Panc1 (cell line): ENCODE measurements at regions not wholly inside any gene's neighbourhood (a gene's known extent, or its start where the extent isn't known, plus 50 kb on each side); places are given as distances from the start of the nearest gene placed in this dataset.

Experiments
- ATAC-seq: fragments of 200-7000 bp; cut with Tn5 transposase; 2 replicates; pipeline ENCODE4 v1.9.1; 2020; ENCODE audit warnings: mild to moderate bottlenecking, moderate library complexity
- BruUV-seq: library from RNA; stranded (reverse); fragments of 400-500 nt; replicated peaks from 2 replicates; lab custom pipeline; 2021; lab: Mats Ljungman, UMichigan
- CTCF ChIA-PET: fragments of 300-600 bp; sonication (Branson Sonifier 250); formaldehyde crosslinking; loops from one replicate; lab custom pipeline; 2022; ENCODE audit warnings: antibody characterized with exemption; lab: Charles Lee
- POLR2A ChIA-PET: fragments of 300-600 bp; sonication (Branson Sonifier 250); formaldehyde crosslinking; loops from one replicate; lab custom pipeline; 2022; ENCODE audit warnings: antibody characterized with exemption; lab: Charles Lee
- DNase-seq: peaks from one replicate; pipeline ENCODE4 v3.0.0-alpha.2; 2010; ENCODE audit warnings: low read depth, low spot score
- H3K27ac ChIP-seq: 2 replicates; pipeline ENCODE4 v1.5.1; 2011; ENCODE audit warnings: mild to moderate bottlenecking, low read length, inconsistent platforms
- H3K27me3 ChIP-seq: fragments of 200-500 bp; sonication (Bioruptor generic); 2 replicates; pipeline ENCODE4 v1.6.0; 2014; ENCODE audit warnings: low read length, inconsistent platforms; ENCODE audit not compliant: control insufficient read depth, insufficient read depth
- H3K36me3 ChIP-seq: fragments of 200-500 bp; sonication (Bioruptor generic); 2 replicates; pipeline ENCODE4 v1.5.1; 2014; ENCODE audit warnings: inconsistent platforms, mild to moderate bottlenecking, low read length, moderate library complexity; ENCODE audit not compliant: control insufficient read depth, insufficient read depth
- H3K4me1 ChIP-seq: 2 replicates; pipeline ENCODE4 v1.5.1; 2011; ENCODE audit warnings: inconsistent platforms, mild to moderate bottlenecking, low read length, moderate library complexity; ENCODE audit not compliant: control insufficient read depth, insufficient read depth
- H3K4me3 ChIP-seq, 2 experiments: 2 replicates each; pipeline ENCODE4 v1.5.1; 2011 to 2012; ENCODE audit warnings: low read depth in 2 of 2, low read length in 2 of 2, mild to moderate bottlenecking in 2 of 2, inconsistent platforms in 1 of 2, moderate library complexity in 1 of 2
- H3K9me3 ChIP-seq: fragments of 200-500 bp; sonication (Bioruptor generic); 2 replicates; pipeline ENCODE4 v1.5.1; 2014; ENCODE audit warnings: low read depth, mild to moderate bottlenecking, inconsistent platforms, low read length, moderate library complexity; ENCODE audit not compliant: control insufficient read depth, insufficient read depth
- CTCF ChIP-seq: fragments of 450-650 bp; IDR thresholded peaks from 2 replicates; pipeline ENCODE4 v1.5.1; 2017; ENCODE audit warnings: mild to moderate bottlenecking
- POLR2AphosphoS5 ChIP-seq: IDR thresholded peaks from 2 replicates; pipeline ENCODE4 v1.6.1; 2012; ENCODE audit warnings: mild to moderate bottlenecking, low read depth, low read length, moderate library complexity
- SIN3A ChIP-seq: IDR thresholded peaks from 2 replicates; pipeline ENCODE4 v1.6.1; 2012; ENCODE audit warnings: low read depth, mild to moderate bottlenecking, low read length, moderate library complexity, borderline replicate concordance; ENCODE audit not compliant: insufficient read depth
- TCF7L2 ChIP-seq: IDR thresholded peaks from 2 replicates; pipeline ENCODE4 v1.6.1; 2011; ENCODE audit warnings: mild to moderate bottlenecking, low read depth, low read length, inconsistent platforms
- in situ Hi-C: cut with HindIII; loops from 2 replicates; pipeline ENCODE4 v1.10.0; 2016; ENCODE audit warnings: low sequenced_read_pairs, low pct_unique_long_range_greater_than_20kb
- intact Hi-C: fragments of 100-400 bp; cut with micrococcal nuclease; formaldehyde crosslinking; loops from one replicate; pipeline ENCODE4 v1.10.0; 2022; ENCODE audit not compliant: unreplicated experiment
- TF ChIP-seq, protein P1 (sequence below), 2 experiments: IDR thresholded peaks; 2 replicates each; pipeline ENCODE4 v1.6.1; 2011 to 2012; ENCODE audit warnings: low read depth in 2 of 2, control low read depth in 1 of 2, low read length in 1 of 2, mild to moderate bottlenecking in 1 of 2, moderate library complexity in 1 of 2; ENCODE audit not compliant: insufficient read depth in 1 of 2

DNA sequence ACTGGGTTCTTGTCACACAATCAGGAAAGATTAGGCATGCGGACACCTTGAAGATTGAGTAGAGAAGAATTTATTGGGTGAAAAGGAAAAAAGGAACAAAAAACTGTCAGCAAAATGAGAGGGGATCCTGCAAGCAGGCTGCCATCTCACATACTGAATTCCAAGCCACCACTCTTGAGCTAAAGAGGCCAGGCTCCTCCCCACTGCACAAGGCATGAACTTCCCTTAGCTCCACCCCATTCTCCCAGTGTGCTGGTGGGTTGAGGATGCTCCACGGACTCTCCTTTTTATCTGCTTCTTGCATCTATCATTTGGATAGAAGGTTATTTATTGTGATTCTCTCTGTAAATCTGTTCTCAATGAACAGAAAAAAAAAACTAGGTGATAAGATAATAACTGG lies 79.6 kb downstream of the ANKRD7 start:
- BruUV-seq, result no TSS peak
- Histone ChIP-seq H3K4me1 (no peaks in the 10 kb centered on the region), H3K27me3 (no peaks in the 10 kb centered on the region), H3K9me3 (no peaks in the 10 kb centered on the region), H3K27ac (no peak overlapping the region), H3K4me3 (no peak overlapping the region), H3K36me3 (no peaks in the 10 kb centered on the region)
- intact Hi-C loops, result no loop called here
- DNase-seq, result no peak
- ChIA-PET CTCF (no interaction called here), POLR2A (no interaction called here)
- in situ Hi-C loops, result no loop called here
- no peak for ATAC-seq
- TF ChIP-seq SIN3A, result no peak
- TF ChIP-seq CTCF, result no peak
- TF ChIP-seq, protein P1, sequence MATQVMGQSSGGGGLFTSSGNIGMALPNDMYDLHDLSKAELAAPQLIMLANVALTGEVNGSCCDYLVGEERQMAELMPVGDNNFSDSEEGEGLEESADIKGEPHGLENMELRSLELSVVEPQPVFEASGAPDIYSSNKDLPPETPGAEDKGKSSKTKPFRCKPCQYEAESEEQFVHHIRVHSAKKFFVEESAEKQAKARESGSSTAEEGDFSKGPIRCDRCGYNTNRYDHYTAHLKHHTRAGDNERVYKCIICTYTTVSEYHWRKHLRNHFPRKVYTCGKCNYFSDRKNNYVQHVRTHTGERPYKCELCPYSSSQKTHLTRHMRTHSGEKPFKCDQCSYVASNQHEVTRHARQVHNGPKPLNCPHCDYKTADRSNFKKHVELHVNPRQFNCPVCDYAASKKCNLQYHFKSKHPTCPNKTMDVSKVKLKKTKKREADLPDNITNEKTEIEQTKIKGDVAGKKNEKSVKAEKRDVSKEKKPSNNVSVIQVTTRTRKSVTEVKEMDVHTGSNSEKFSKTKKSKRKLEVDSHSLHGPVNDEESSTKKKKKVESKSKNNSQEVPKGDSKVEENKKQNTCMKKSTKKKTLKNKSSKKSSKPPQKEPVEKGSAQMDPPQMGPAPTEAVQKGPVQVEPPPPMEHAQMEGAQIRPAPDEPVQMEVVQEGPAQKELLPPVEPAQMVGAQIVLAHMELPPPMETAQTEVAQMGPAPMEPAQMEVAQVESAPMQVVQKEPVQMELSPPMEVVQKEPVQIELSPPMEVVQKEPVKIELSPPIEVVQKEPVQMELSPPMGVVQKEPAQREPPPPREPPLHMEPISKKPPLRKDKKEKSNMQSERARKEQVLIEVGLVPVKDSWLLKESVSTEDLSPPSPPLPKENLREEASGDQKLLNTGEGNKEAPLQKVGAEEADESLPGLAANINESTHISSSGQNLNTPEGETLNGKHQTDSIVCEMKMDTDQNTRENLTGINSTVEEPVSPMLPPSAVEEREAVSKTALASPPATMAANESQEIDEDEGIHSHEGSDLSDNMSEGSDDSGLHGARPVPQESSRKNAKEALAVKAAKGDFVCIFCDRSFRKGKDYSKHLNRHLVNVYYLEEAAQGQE (IDR thresholded peaks at IDR 0.05; ENCODE audit: insufficient read depth in 1 of 2, low read depth in 2 of 2, low read length in 1 of 2), result no peak
- no peak for TF ChIP-seq TCF7L2
- no peak for TF ChIP-seq POLR2AphosphoS5

DNA sequence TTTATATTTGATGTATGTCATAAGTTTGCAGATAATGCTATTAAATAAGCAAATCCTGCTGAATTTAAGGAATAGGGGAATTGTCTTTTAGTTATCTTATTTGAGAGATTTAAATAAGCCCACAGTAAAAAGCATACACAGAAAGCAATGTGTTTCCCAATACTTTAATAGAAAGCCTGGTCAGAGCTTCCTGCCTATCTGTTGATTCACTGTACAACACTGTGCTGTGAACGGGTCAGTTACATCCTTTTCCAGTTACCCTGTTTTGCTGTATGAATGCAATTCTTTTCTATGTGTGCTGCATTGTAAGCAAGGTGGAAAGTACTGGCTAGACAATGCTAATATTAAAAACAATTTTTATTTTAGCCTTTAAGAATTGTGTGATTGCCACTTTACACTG lies 81.2 kb downstream of the ANKRD7 start:
- ChIA-PET CTCF (no interaction called here), POLR2A (no interaction called here)
- in situ Hi-C loops, result no loop called here
- ATAC-seq (no peak), DNase-seq (no peak)
- TF ChIP-seq TCF7L2 (no peak), SIN3A (no peak), CTCF (no peak), POLR2AphosphoS5 (no peak)
- TF ChIP-seq, protein P1 (IDR thresholded peaks at IDR 0.05; ENCODE audit: insufficient read depth in 1 of 2, low read depth in 2 of 2, low read length in 1 of 2), result no peak
- Histone ChIP-seq H3K4me3 (no peak overlapping the region), H3K27me3 (no peaks in the 10 kb centered on the region), H3K4me1 (no peaks in the 10 kb centered on the region), H3K36me3 (no peaks in the 10 kb centered on the region), H3K27ac (no peak overlapping the region), H3K9me3 (no peaks in the 10 kb centered on the region)
- BruUV-seq, result no TSS peak
- intact Hi-C loops, result no loop called here
